Fibroblast of villous mesenchyme (primary cell): ENCODE measurements at regions not wholly inside any gene's neighbourhood (a gene's known extent, or its start where the extent isn't known, plus 50 kb on each side); places are given as distances from the start of the nearest gene placed in this dataset.
A peak's percentile ranks its signal among the peaks of the same experiment; 100 is the strongest.

Source experiments
- DNase-seq: peaks from one replicate; pipeline ENCODE4 v3.0.0-alpha.2; 2010; ENCODE audit warnings: low read depth
- H3K4me3 ChIP-seq: 2 replicates; pipeline ENCODE4 v1.5.1; 2011; ENCODE audit warnings: low read depth, mild to moderate bottlenecking, low read length
- CTCF ChIP-seq: IDR thresholded peaks from 2 replicates; pipeline ENCODE4 v1.5.1; 2012; ENCODE audit warnings: low read depth, mild to moderate bottlenecking, low read length; ENCODE audit not compliant: insufficient read depth

- no peak for TF ChIP-seq CTCF
- no peak for DNase-seq
- H3K4me3 ChIP-seq, result no peak overlapping the region
These were observed 710.1 kb upstream of the KCND2 start for GRCh38 chr7:119562839-119563238.

GRCh38 chr7:119571666-119572065 is 701.3 kb upstream of the KCND2 start:
- no peak overlapping the region for H3K4me3 ChIP-seq
- no peak for TF ChIP-seq CTCF
- no peak for DNase-seq

- no peak for DNase-seq
- no peak overlapping the region for H3K4me3 ChIP-seq
- TF ChIP-seq CTCF, result no peak
These were observed 700.8 kb upstream of the KCND2 start for GRCh38 chr7:119572132-119572531.

GRCh38 chr7:119572541-119572940 is 700.4 kb upstream of the KCND2 start:
- H3K4me3 ChIP-seq, result no peak overlapping the region
- TF ChIP-seq CTCF, result no peak
- no peak for DNase-seq

GRCh38 chr7:119578116-119578515 is 694.9 kb upstream of the KCND2 start:
- DNase-seq, result no peak
- TF ChIP-seq CTCF, result no peak
- H3K4me3 ChIP-seq, result no peak overlapping the region

- no peak for DNase-seq
- no peak for TF ChIP-seq CTCF
- H3K4me3 ChIP-seq, result no peak overlapping the region
These were observed 678.0 kb upstream of the KCND2 start for GRCh38 chr7:119594956-119595355.

- TF ChIP-seq CTCF, result no peak
- no peak overlapping the region for H3K4me3 ChIP-seq
- peak; percentile 10 for DNase-seq
These were observed 676.3 kb upstream of the KCND2 start for GRCh38 chr7:119596651-119597050.
